K562 (cell line): ENCODE measurements at regions not wholly inside any gene's neighbourhood (a gene's known extent, or its start where the extent isn't known, plus 50 kb on each side); places are given as distances from the start of the nearest gene placed in this dataset.

Experiments used
- ADNP ChIP-seq: fragments of 200-800 bp; sonication (Bioruptor generic); IDR thresholded peaks from 2 replicates; pipeline ENCODE4 v1.6.1; 2016; ENCODE audit warnings: missing genetic modification characterization, missing compliant biosample characterization
- CAMTA2 ChIP-seq: fragments of 250-450 bp; sonication (Bioruptor Pico); conservative IDR thresholded peaks from 2 replicates; pipeline ENCODE4 v1.5.1; 2022
- CC2D1A ChIP-seq: fragments of 450-650 bp; IDR thresholded peaks from 2 replicates; pipeline ENCODE4 v1.6.1; 2017; ENCODE audit warnings: mild to moderate bottlenecking
- CGGBP1 ChIP-seq: fragments of 250-450 bp; sonication (Bioruptor Pico); IDR thresholded peaks from 2 replicates; pipeline ENCODE4 v1.9.0; 2021; ENCODE audit warnings: mild to moderate bottlenecking
- ELK3 ChIP-seq: fragments of 450-650 bp; formaldehyde crosslinking; IDR thresholded peaks from 2 replicates; pipeline ENCODE4 v1.4.0; 2020; ENCODE audit warnings: mild to moderate bottlenecking
- GABPB1 ChIP-seq: sonication (generic); formaldehyde crosslinking; IDR thresholded peaks from 2 replicates; pipeline ENCODE4 v1.8.0; 2022; ENCODE audit warnings: mild to moderate bottlenecking, missing genetic modification reagents
- GTF2F1 ChIP-seq: IDR thresholded peaks from 2 replicates; pipeline ENCODE4 v1.6.1; 2011; ENCODE audit warnings: low read depth, low read length, improper control_type of control experiment
- HNRNPUL1 ChIP-seq: fragments of 200-400 bp; formaldehyde crosslinking; IDR thresholded peaks from 2 replicates; pipeline ENCODE4 v1.6.1; 2017; ENCODE audit warnings: low read length
- MNT ChIP-seq, 2 experiments: fragments of 450-650 bp; conservative IDR thresholded peaks; 2 replicates each; pipeline ENCODE4 v1.6.1; 2017; ENCODE audit warnings: mild to moderate bottlenecking in 2 of 2, moderate library complexity in 2 of 2
- MXI1 ChIP-seq: IDR thresholded peaks from 2 replicates; pipeline ENCODE4 v1.6.1; 2011; ENCODE audit warnings: low read depth, mild to moderate bottlenecking, improper control_type of control experiment, low read length
- NELFE ChIP-seq: IDR thresholded peaks from 2 replicates; pipeline ENCODE4 v1.6.1; 2011; ENCODE audit warnings: mild to moderate bottlenecking; ENCODE audit not compliant: insufficient read depth, insufficient read length
- PHB2 ChIP-seq: fragments of 450-650 bp; IDR thresholded peaks from 2 replicates; pipeline ENCODE4 v1.6.1; 2017; ENCODE audit warnings: low read depth
- PHTF2 ChIP-seq: fragments of 250-450 bp; sonication (Bioruptor Pico); IDR thresholded peaks from 2 replicates; pipeline ENCODE4 v1.5.0; 2021; ENCODE audit warnings: mild to moderate bottlenecking
- PYGO2 ChIP-seq: fragments of 450-650 bp; IDR thresholded peaks from 2 replicates; pipeline ENCODE4 v1.6.1; 2016; ENCODE audit warnings: mild to moderate bottlenecking, missing genetic modification characterization, moderate library complexity, missing compliant biosample characterization
- RBM39 ChIP-seq: fragments of 200-400 bp; formaldehyde crosslinking; optimal IDR thresholded peaks from 2 replicates; pipeline ENCODE3; 2018; ENCODE audit warnings: low read depth, low read length
- TAF1 ChIP-seq: IDR thresholded peaks from 2 replicates; pipeline ENCODE4 v1.6.1; 2011; ENCODE audit warnings: mild to moderate bottlenecking, low read length, moderate library complexity; ENCODE audit not compliant: insufficient read depth, control insufficient read depth, severe bottlenecking; ENCODE audit errors: extremely low read depth
- TAF15 ChIP-seq: fragments of 200-400 bp; formaldehyde crosslinking; IDR thresholded peaks from 2 replicates; pipeline ENCODE4 v1.6.1; 2017; ENCODE audit warnings: mild to moderate bottlenecking, low read depth, low read length, moderate library complexity
- TEAD4 ChIP-seq, 2 experiments: sonication (generic) in 1 of 2; formaldehyde crosslinking in 1 of 2; IDR thresholded peaks; 2 replicates each; pipeline versions ENCODE4 v1.6.1 to v1.8.0; 2012 to 2022; ENCODE audit warnings: borderline replicate concordance in 1 of 2, inconsistent platforms in 1 of 2, low read length in 1 of 2, mild to moderate bottlenecking in 1 of 2, missing genetic modification reagents in 1 of 2
- TGIF2 ChIP-seq: sonication (generic); formaldehyde crosslinking; IDR thresholded peaks from 2 replicates; pipeline ENCODE4 v1.8.1; 2022; ENCODE audit warnings: mild to moderate bottlenecking, missing genetic modification reagents, moderate library complexity
- U2AF1 ChIP-seq: fragments of 200-400 bp; formaldehyde crosslinking; optimal IDR thresholded peaks from 2 replicates; pipeline ENCODE3; 2017; ENCODE audit warnings: mild to moderate bottlenecking, low read depth, low read length, moderate library complexity
- ZBTB1 ChIP-seq: sonication (generic); formaldehyde crosslinking; IDR thresholded peaks from 2 replicates; pipeline ENCODE4 v1.8.1; 2023; ENCODE audit warnings: missing genetic modification reagents, low read depth, mild to moderate bottlenecking, borderline replicate concordance
- ZBTB8A ChIP-seq: fragments of 450-650 bp; IDR thresholded peaks from 2 replicates; pipeline ENCODE4 v1.6.1; 2018; ENCODE audit warnings: mild to moderate bottlenecking, moderate library complexity; ENCODE audit not compliant: partially characterized antibody
- ZBTB9 ChIP-seq: fragments of 450-650 bp; formaldehyde crosslinking; IDR thresholded peaks from 2 replicates; pipeline ENCODE4 v1.4.0; 2020; ENCODE audit warnings: mild to moderate bottlenecking, moderate library complexity
- ZC3H11A ChIP-seq: IDR thresholded peaks from 2 replicates; pipeline ENCODE4 v1.6.1; 2012; ENCODE audit warnings: low read depth, low read length, improper control_type of control experiment
- ZNF140 ChIP-seq: fragments of 250-450 bp; sonication (Bioruptor Pico); IDR thresholded peaks from 2 replicates; pipeline ENCODE4 v1.8.0; 2021; ENCODE audit warnings: moderate library complexity, mild to moderate bottlenecking, inconsistent platforms
- ZNF217 ChIP-seq: sonication (generic); formaldehyde crosslinking; IDR thresholded peaks from 2 replicates; pipeline ENCODE4 v1.8.0; 2022; ENCODE audit warnings: mild to moderate bottlenecking, missing genetic modification reagents
- ZNF282 ChIP-seq: sonication (generic); formaldehyde crosslinking; IDR thresholded peaks from 2 replicates; pipeline ENCODE4 v1.8.1; 2023; ENCODE audit warnings: missing genetic modification reagents
- ZNF77 ChIP-seq: fragments of 250-450 bp; sonication (Bioruptor Pico); IDR thresholded peaks from 2 replicates; pipeline ENCODE4 v1.5.0; 2020

GRCh38 chr7:106358103-106358663, 73.4 kb upstream of the NAMPT start (continued):
- TF ChIP-seq TEAD4 (IDR thresholded peaks at IDR 0.05; ENCODE audit: low read length) = peak; percentile 74
- no peak for TF ChIP-seq TEAD4 (CRISPR knock-in tag; IDR thresholded peaks at IDR 0.05; ENCODE audit: borderline replicate concordance)
- TF ChIP-seq ZNF77 (CRISPR knock-in tag) = no peak
- TF ChIP-seq TAF15 = no peak
- no peak for TF ChIP-seq CC2D1A
- TF ChIP-seq MNT (conservative IDR thresholded peaks at IDR 0.05) = peak in 1 of 2 experiments; percentile 33; a peak in 2 of 4 replicates
- no peak for TF ChIP-seq TGIF2 (CRISPR knock-in tag)
- TF ChIP-seq ZNF217 (CRISPR knock-in tag) = no peak
- TF ChIP-seq RBM39 = no peak
- TF ChIP-seq ADNP (tag) = peak; percentile 34; the same call in 1 of the 2 replicates
- no peak for TF ChIP-seq U2AF1
- TF ChIP-seq CGGBP1 = no peak
- no peak for TF ChIP-seq CAMTA2 (CRISPR knock-in tag)
- TF ChIP-seq NELFE = no peak
- no peak for TF ChIP-seq HNRNPUL1
- TF ChIP-seq ZC3H11A = no peak
- TF ChIP-seq PHB2 = no peak
- no peak for TF ChIP-seq GTF2F1
- TF ChIP-seq MXI1 = no peak
- no peak for TF ChIP-seq ZBTB9
- no peak for TF ChIP-seq ZNF140 (CRISPR knock-in tag)
- no peak for TF ChIP-seq PHTF2 (CRISPR knock-in tag)
- TF ChIP-seq ELK3 = no peak
- TF ChIP-seq PYGO2 (tag) = no peak
- TF ChIP-seq ZBTB1 = no peak
- no peak for TF ChIP-seq GABPB1
- no peak for TF ChIP-seq ZBTB8A
- TF ChIP-seq TAF1 = no peak
- no peak for TF ChIP-seq ZNF282 (CRISPR knock-in tag)
